Endothelial cell of umbilical vein (primary cell): ENCODE measurements at regions not wholly inside any gene's neighbourhood (a gene's known extent, or its start where the extent isn't known, plus 50 kb on each side); places are given as distances from the start of the nearest gene placed in this dataset.

Experiments
- BruUV-seq: library from RNA; stranded (reverse); fragments of 400-500 nt; replicated peaks from 2 replicates; lab custom pipeline; 2021; lab: Mats Ljungman, UMichigan
- CTCF ChIA-PET: fragments of 300-600, 350-600 bp; sonication (Branson Sonifier 250); formaldehyde crosslinking; loops from one replicate; lab custom pipeline; 2021; ENCODE audit warnings: antibody characterized with exemption, inconsistent platforms; lab: Charles Lee
- POLR2A ChIA-PET: fragments of 300-600, 350-600 bp; sonication (Branson Sonifier 250); formaldehyde crosslinking; loops from one replicate; lab custom pipeline; 2021; ENCODE audit warnings: antibody characterized with exemption, inconsistent platforms; lab: Charles Lee
- DNase-seq: peaks from one replicate; pipeline ENCODE4 v3.0.0-alpha.2; 2011; ENCODE audit warnings: low read depth, low spot score
- FAIRE-seq: peaks from 2 replicates; lab custom pipeline; 2011; peaks lifted over from hg19 to GRCh38; lab: Jason Lieb, UNC
- H2AFZ ChIP-seq: 2 replicates; pipeline ENCODE4 v1.6.0; 2012; ENCODE audit warnings: low read depth, low read length, control low read depth, inconsistent platforms
- H3K27ac ChIP-seq: 2 replicates; pipeline ENCODE4 v1.5.1; 2011; ENCODE audit warnings: low read depth, mild to moderate bottlenecking, control low read depth, low read length, moderate library complexity; ENCODE audit not compliant: insufficient read depth
- H3K27me3 ChIP-seq, 2 experiments: 2 replicates each; pipeline versions ENCODE4 v1.6.0 to v1.6.1; 2011; ENCODE audit warnings: low read length in 2 of 2, mixed read lengths in 1 of 2; ENCODE audit not compliant: control insufficient read depth in 2 of 2, insufficient read depth in 2 of 2
- H3K36me3 ChIP-seq, 2 experiments: 2 replicates in 1 of 2; 3 replicates in 1 of 2; pipeline ENCODE4 v1.5.1; 2011; ENCODE audit warnings: low read length in 2 of 2, mild to moderate bottlenecking in 1 of 2, moderate library complexity in 1 of 2; ENCODE audit not compliant: control insufficient read depth in 2 of 2, insufficient read depth in 2 of 2; ENCODE audit errors: extremely low read depth in 1 of 2
- H3K4me1 ChIP-seq: 3 replicates; pipeline ENCODE4 v1.5.1; 2011; ENCODE audit warnings: mild to moderate bottlenecking, low read length; ENCODE audit not compliant: control insufficient read depth, insufficient read depth; ENCODE audit errors: extremely low read depth
- H3K4me2 ChIP-seq: 2 replicates; pipeline ENCODE4 v1.6.1; 2011; ENCODE audit warnings: low read length, control low read depth, mixed read lengths; ENCODE audit not compliant: insufficient read depth
- H3K4me3 ChIP-seq, 3 experiments: fragments of 200-600 bp in 1 of 3; sonication (generic), shearing (Covaris generic) in 1 of 3; replicated peaks in 1 of 3; 2 replicates each; pipeline ENCODE4 v1.5.1; 2011 to 2016; ENCODE audit warnings: control low read depth in 3 of 3, low read length in 3 of 3, mild to moderate bottlenecking in 2 of 3, inconsistent platforms in 1 of 3, low read depth in 1 of 3, moderate library complexity in 1 of 3; ENCODE audit not compliant: insufficient read depth in 1 of 3
- H3K79me2 ChIP-seq: 2 replicates; pipeline ENCODE4 v1.6.0; 2012; ENCODE audit warnings: low read length, inconsistent platforms; ENCODE audit not compliant: control insufficient read depth, insufficient read depth
- H3K9ac ChIP-seq: replicated peaks from 2 replicates; pipeline ENCODE3; 2011; ENCODE audit warnings: low read length, control low read depth; ENCODE audit not compliant: insufficient read depth; ENCODE audit errors: extremely low read depth
- H3K9me1 ChIP-seq: replicated peaks from 3 replicates; pipeline ENCODE4 v1.6.0; 2011; ENCODE audit warnings: mild to moderate bottlenecking, low read length; ENCODE audit not compliant: control insufficient read depth, insufficient read depth; ENCODE audit errors: extremely low read depth
- H3K9me3 ChIP-seq: replicated peaks from 2 replicates; pipeline ENCODE4 v1.5.1; 2012; ENCODE audit warnings: low read length, inconsistent platforms; ENCODE audit not compliant: control insufficient read depth, insufficient read depth
- H4K20me1 ChIP-seq: replicated peaks from 2 replicates; pipeline ENCODE3; 2011; ENCODE audit warnings: mild to moderate bottlenecking, low read length; ENCODE audit not compliant: control insufficient read depth, insufficient read depth; ENCODE audit errors: extremely low read depth
- CTCF ChIP-seq, 2 donors: IDR thresholded peaks; 1 replicate in 1 of 2; 2 replicates in 1 of 2; pipeline ENCODE4 v1.5.1; 2011; ENCODE audit warnings: low read length in 2 of 2, mild to moderate bottlenecking in 2 of 2, moderate library complexity in 2 of 2, control low read depth in 1 of 2, inconsistent platforms in 1 of 2, low read depth in 1 of 2; ENCODE audit not compliant: insufficient read depth in 1 of 2; ENCODE audit errors: extremely low read depth in 1 of 2
- EZH2 ChIP-seq: IDR thresholded peaks from 2 replicates; pipeline ENCODE4 v1.6.1; 2012; ENCODE audit warnings: borderline replicate concordance, low read depth, mild to moderate bottlenecking, moderate library complexity, low read length, inconsistent platforms; ENCODE audit not compliant: severe bottlenecking
- FOS ChIP-seq: IDR thresholded peaks from 2 replicates; pipeline ENCODE4 v1.6.1; 2011; ENCODE audit warnings: mild to moderate bottlenecking, low read length, moderate library complexity, borderline replicate concordance; ENCODE audit not compliant: insufficient read depth
- GATA2 ChIP-seq: IDR thresholded peaks from 2 replicates; pipeline ENCODE4 v1.7.0; 2011; ENCODE audit warnings: low read depth, mild to moderate bottlenecking, moderate library complexity, mixed read lengths, low read length; ENCODE audit not compliant: insufficient read length, insufficient read depth
- JUN ChIP-seq: IDR thresholded peaks from 2 replicates; pipeline ENCODE4 v1.6.1; 2011; ENCODE audit warnings: borderline replicate concordance, low read depth; ENCODE audit not compliant: insufficient read length, insufficient read depth
- MYC ChIP-seq: IDR thresholded peaks from one replicate; pipeline ENCODE4 v1.6.1; 2011; ENCODE audit warnings: mild to moderate bottlenecking, low read depth, low read length
- POLR2A ChIP-seq: IDR thresholded peaks from 2 replicates; pipeline ENCODE4 v1.6.1; 2012; ENCODE audit warnings: low read depth, mild to moderate bottlenecking, control low read depth, low read length
- POLR2AphosphoS5 ChIP-seq: IDR thresholded peaks from 2 replicates; pipeline ENCODE4 v1.6.1; 2012; ENCODE audit warnings: low read depth, mild to moderate bottlenecking, control low read depth, low read length, moderate library complexity; ENCODE audit not compliant: insufficient read depth
- dilution Hi-C: fragments of 300-500 bp; cut with MboI; formaldehyde crosslinking; loops from one replicate; pipeline ENCODE4 v1.15.0; 2019; ENCODE audit warnings: low sequenced_read_pairs; ENCODE audit not compliant: extremely low pct_ligation_motif_present
- intact Hi-C: fragments of 100-400 bp; cut with micrococcal nuclease; formaldehyde crosslinking; loops from one replicate; pipeline ENCODE4 v1.10.0; 2022
- TF ChIP-seq, protein P1 (sequence below): IDR thresholded peaks from 2 replicates; pipeline ENCODE4 v1.6.1; 2011; ENCODE audit not compliant: insufficient read depth, insufficient read length

GRCh38 chr9:88321764-88322163 is 66.5 kb upstream of the SPIN1 start:
- no peaks in the 10 kb centered on the region for H3K36me3 ChIP-seq
- no TSS peak for BruUV-seq
- dilution Hi-C loops (no loop called here), intact Hi-C loops (loop anchor here (5.0 kb wide), 1 partner anchor 64 kb away; no protein-coding TSS in a partner anchor)
- DNase-seq, result no peak
- H3K4me1 ChIP-seq, result no peaks in the 10 kb centered on the region
- no peak overlapping the region for H3K27ac ChIP-seq
- H3K9ac ChIP-seq, result no peak overlapping the region
- ChIA-PET POLR2A (no interaction called here), CTCF (no interaction called here)
- H3K79me2 ChIP-seq, result no peaks in the 10 kb centered on the region
- no peaks in the 10 kb centered on the region for H3K27me3 ChIP-seq
- H3K9me3 ChIP-seq, result no peaks in the 10 kb centered on the region
- no peak overlapping the region for H2AFZ ChIP-seq
- no peaks in the 10 kb centered on the region for H3K9me1 ChIP-seq
- TF ChIP-seq GATA2 (no peak), CTCF (IDR thresholded peaks at IDR 0.05; ENCODE audit: extremely low read depth in 1 of 2, insufficient read depth in 1 of 2, low read depth in 1 of 2, low read length in 2 of 2) (no peak), MYC (no peak), POLR2AphosphoS5 (no peak), FOS (no peak), POLR2A (no peak), JUN (no peak), EZH2 (no peak)
- TF ChIP-seq, protein P1, sequence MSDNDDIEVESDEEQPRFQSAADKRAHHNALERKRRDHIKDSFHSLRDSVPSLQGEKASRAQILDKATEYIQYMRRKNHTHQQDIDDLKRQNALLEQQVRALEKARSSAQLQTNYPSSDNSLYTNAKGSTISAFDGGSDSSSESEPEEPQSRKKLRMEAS, result no peak
- no peaks in the 10 kb centered on the region for H4K20me1 ChIP-seq
- no peak for FAIRE-seq
- no peak overlapping the region for H3K4me3 ChIP-seq
- H3K4me2 ChIP-seq, result no peak overlapping the region
